HepG2 (cell line): ENCODE measurements at regions not wholly inside any gene's neighbourhood (a gene's known extent, or its start where the extent isn't known, plus 50 kb on each side); places are given as distances from the start of the nearest gene placed in this dataset.

Experiments
- ATAC-seq: fragments of 200-7000 bp; cut with Tn5 transposase; 3 replicates; pipeline ENCODE4 v1.9.1; 2020; ENCODE audit warnings: mild to moderate bottlenecking, moderate library complexity
- BruUV-seq: library from RNA; stranded (reverse); fragments of 400-500 nt; replicated peaks from 2 replicates; lab custom pipeline; 2021; lab: Mats Ljungman, UMichigan
- CTCF ChIA-PET: fragments of 300-600 bp; formaldehyde crosslinking; extraction: SDS; loops from one replicate; lab custom pipeline; 2021; ENCODE audit warnings: low total read pairs, inconsistent platforms, low intra/inter-chr PET ratio; lab: Yijun Ruan, JAX
- POLR2A ChIA-PET: fragments of 350-600 bp; sonication (Branson Sonifier 250); formaldehyde crosslinking; loops from one replicate; lab custom pipeline; 2020; ENCODE audit warnings: antibody characterized with exemption, inconsistent platforms; lab: Yijun Ruan, JAX
- DNase-seq: peaks from one replicate; pipeline ENCODE4 v3.0.0-alpha.2; 2015; ENCODE audit warnings: low spot score
- FAIRE-seq: peaks from 3 replicates; lab custom pipeline; 2011; peaks lifted over from hg19 to GRCh38; lab: Jason Lieb, UNC
- H2AFZ ChIP-seq: one replicate; pipeline ENCODE4 v1.6.1; 2011; ENCODE audit warnings: low read length, inconsistent platforms
- H3K27ac ChIP-seq: fragments of 300-600 bp; 3 replicates; pipeline ENCODE4 v1.8.0; 2011; ENCODE audit warnings: mixed run types, mild to moderate bottlenecking, mixed read lengths, low read length, inconsistent platforms; ENCODE audit not compliant: insufficient read depth; ENCODE audit errors: extremely low read length
- H3K27me3 ChIP-seq, 2 experiments: fragments of 200-600 bp in 1 of 2; 2 replicates in 1 of 2; 3 replicates in 1 of 2; pipeline versions ENCODE4 v1.6.0 to v1.8.0; 2011; ENCODE audit warnings: low read length in 2 of 2, mild to moderate bottlenecking in 2 of 2, moderate library complexity in 2 of 2, inconsistent platforms in 1 of 2; ENCODE audit not compliant: insufficient read depth in 2 of 2, control insufficient read depth in 1 of 2
- H3K36me3 ChIP-seq, 2 experiments: fragments of 200-600 bp in 1 of 2; replicated peaks in 1 of 2; 2 replicates in 1 of 2; 3 replicates in 1 of 2; pipeline versions ENCODE4 v1.5.1 to v1.8.0; 2011; ENCODE audit warnings: low read length in 2 of 2, inconsistent platforms in 1 of 2; ENCODE audit not compliant: insufficient read depth in 2 of 2, control insufficient read depth in 1 of 2
- H3K4me1 ChIP-seq: 2 replicates; pipeline ENCODE4 v1.5.1; 2012; ENCODE audit warnings: low read length, inconsistent platforms; ENCODE audit not compliant: insufficient read depth
- H3K4me2 ChIP-seq: 2 replicates; pipeline ENCODE4 v1.6.0; 2011; ENCODE audit warnings: low read depth, low read length, inconsistent platforms
- H3K4me3 ChIP-seq, 3 experiments: fragments of 200-600 bp in 1 of 3; sonication (generic), shearing (Covaris generic) in 1 of 3; replicated peaks in 1 of 3; 2 replicates each; pipeline ENCODE4 v1.5.1; 2011 to 2016; ENCODE audit warnings: low read length in 3 of 3, inconsistent platforms in 2 of 3, low read depth in 2 of 3, mild to moderate bottlenecking in 2 of 3, control low read depth in 1 of 3, mixed read lengths in 1 of 3; ENCODE audit not compliant: insufficient read depth in 1 of 3
- H3K79me2 ChIP-seq: one replicate; pipeline ENCODE4 v1.6.1; 2011; ENCODE audit warnings: low read length, inconsistent platforms; ENCODE audit not compliant: insufficient read depth
- H3K9ac ChIP-seq: 2 replicates; pipeline ENCODE4 v1.6.0; 2011; ENCODE audit warnings: mild to moderate bottlenecking, low read depth, low read length, inconsistent platforms; ENCODE audit not compliant: insufficient read depth
- H3K9me3 ChIP-seq: 2 replicates; pipeline ENCODE4 v1.5.1; 2012; ENCODE audit warnings: mild to moderate bottlenecking, low read length
- H4K20me1 ChIP-seq: 2 replicates; pipeline ENCODE4 v1.6.0; 2011; ENCODE audit warnings: inconsistent platforms, mild to moderate bottlenecking, low read length, moderate library complexity; ENCODE audit not compliant: insufficient read depth
- BCL3 ChIP-seq: sonication (generic); formaldehyde crosslinking; IDR thresholded peaks from 2 replicates; pipeline ENCODE4 v1.5.1; 2020; ENCODE audit warnings: mild to moderate bottlenecking, missing genetic modification reagents, moderate library complexity
- ERF ChIP-seq: IDR thresholded peaks from 2 replicates; pipeline ENCODE4 v1.6.1; 2018; ENCODE audit warnings: missing biosample characterization, missing genetic modification reagents
- GLI4 ChIP-seq: sonication (generic); formaldehyde crosslinking; IDR thresholded peaks from 2 replicates; pipeline ENCODE4 v1.5.1; 2020; ENCODE audit warnings: missing genetic modification reagents, mild to moderate bottlenecking, moderate library complexity, borderline replicate concordance
- PPARG ChIP-seq: conservative IDR thresholded peaks from 2 replicates; pipeline ENCODE4 v1.6.1; 2016; ENCODE audit warnings: missing biosample characterization, missing genetic modification reagents
- RAD51 ChIP-seq: fragments of 450-650 bp; IDR thresholded peaks from 2 replicates; pipeline ENCODE4 v1.6.1; 2016; ENCODE audit warnings: borderline replicate concordance
- SNRNP70 ChIP-seq: fragments of 200-400 bp; formaldehyde crosslinking; IDR thresholded peaks from 2 replicates; pipeline ENCODE4 v1.6.1; 2017; ENCODE audit warnings: mild to moderate bottlenecking, low read depth, low read length, moderate library complexity
- ZIK1 ChIP-seq: sonication (generic); formaldehyde crosslinking; IDR thresholded peaks from 2 replicates; pipeline ENCODE4 v1.5.0; 2020; ENCODE audit warnings: mild to moderate bottlenecking, low read depth, missing genetic modification reagents, borderline replicate concordance
- ZMYM3 ChIP-seq: sonication (generic); formaldehyde crosslinking; IDR thresholded peaks from 2 replicates; pipeline ENCODE4 v1.5.1; 2020; ENCODE audit warnings: mild to moderate bottlenecking, missing genetic modification reagents
- ZNF101 ChIP-seq: sonication (generic); formaldehyde crosslinking; IDR thresholded peaks from 2 replicates; pipeline ENCODE4 v1.4.0; 2020; ENCODE audit warnings: mild to moderate bottlenecking, low read depth, missing genetic modification reagents, borderline replicate concordance
- ZNF3 ChIP-seq: IDR thresholded peaks from 2 replicates; pipeline ENCODE4 v1.7.0; 2017; ENCODE audit warnings: inconsistent platforms
- ZNF512B ChIP-seq: sonication (generic); formaldehyde crosslinking; IDR thresholded peaks from 2 replicates; pipeline ENCODE4 v1.5.1; 2020; ENCODE audit warnings: missing genetic modification reagents, mild to moderate bottlenecking, borderline replicate concordance
- ZNF547 ChIP-seq: sonication (generic); formaldehyde crosslinking; IDR thresholded peaks from 2 replicates; pipeline ENCODE4 v1.5.1; 2020; ENCODE audit warnings: mild to moderate bottlenecking, missing genetic modification reagents
- ZNF773 ChIP-seq: sonication (generic); formaldehyde crosslinking; IDR thresholded peaks from 2 replicates; pipeline ENCODE4 v1.4.0; 2020; ENCODE audit warnings: missing genetic modification reagents, borderline replicate concordance
- WGBS: methylation state at CpG from one replicate; pipeline ENCODE4 v1.1.6; 2017; ENCODE audit warnings: low lambda C conversion rate; 5-methylcytosine and 5-hydroxymethylcytosine counted together
- in situ Hi-C: cut with HindIII; loops from 2 replicates; pipeline ENCODE4 v1.10.0; 2017; ENCODE audit warnings: low pct_unique_long_range_greater_than_20kb; ENCODE audit not compliant: extremely low pct_ligation_motif_present
- intact Hi-C: fragments of 100-400 bp; cut with micrococcal nuclease; formaldehyde crosslinking; loops from one replicate; pipeline ENCODE4 v1.10.0; 2022; ENCODE audit not compliant: unreplicated experiment
- TF ChIP-seq, protein P1 (sequence below): sonication (generic); formaldehyde crosslinking; IDR thresholded peaks from 2 replicates; pipeline ENCODE4 v1.5.1; 2020; ENCODE audit warnings: mild to moderate bottlenecking, moderate library complexity, missing genetic modification reagents

DNA sequence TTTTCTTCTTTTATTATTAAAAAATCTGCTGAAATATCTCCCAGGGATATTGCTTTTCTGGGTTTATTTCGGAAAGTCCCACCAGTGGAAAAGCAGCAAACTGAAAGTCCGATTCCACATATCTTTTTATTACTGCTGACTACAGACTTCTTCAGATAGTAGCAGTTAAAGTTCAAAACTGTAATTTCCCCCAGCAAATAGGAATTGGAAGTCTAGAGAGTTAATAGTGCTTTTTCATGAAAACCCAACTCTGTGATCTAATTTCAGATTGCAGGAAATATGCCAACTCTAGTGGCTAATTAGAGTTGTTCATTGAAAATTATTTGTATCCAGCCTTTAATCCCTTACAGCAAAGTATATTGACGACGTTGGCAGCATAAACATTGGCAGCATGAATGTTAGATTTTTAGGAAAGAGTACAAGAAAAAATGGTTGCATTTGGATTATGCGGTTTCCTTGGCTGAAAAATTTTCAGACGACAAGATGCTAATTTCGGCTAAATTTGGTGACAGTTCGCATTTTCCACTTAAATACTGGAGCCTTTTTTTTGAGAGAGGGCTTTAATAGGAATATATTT lies 472.9 kb upstream of the CBLB start:
- Histone ChIP-seq H3K27me3 (no peaks in the 10 kb centered on the region), H2AFZ (no peak overlapping the region), H3K79me2 (no peaks in the 10 kb centered on the region), H3K4me3 (no peak overlapping the region), H3K4me1 (no peaks in the 10 kb centered on the region), H3K36me3 (no peaks in the 10 kb centered on the region), H4K20me1 (no peaks in the 10 kb centered on the region), H3K4me2 (no peak overlapping the region), H3K9ac (no peak overlapping the region), H3K9me3 (no peaks in the 10 kb centered on the region), H3K27ac (no peak overlapping the region)
- intact Hi-C loops (no loop called here), in situ Hi-C loops (no loop called here)
- POLR2A ChIA-PET: no interaction called here
- DNase-seq: no peak
- 27% methylated on average over 8 of the region's 8 CpGs for WGBS
- BruUV-seq: no TSS peak
- CTCF ChIA-PET: no interaction called here
- no peak for ATAC-seq
- TF ChIP-seq PPARG (CRISPR knock-in tag): no peak
- FAIRE-seq: no peak

DNA sequence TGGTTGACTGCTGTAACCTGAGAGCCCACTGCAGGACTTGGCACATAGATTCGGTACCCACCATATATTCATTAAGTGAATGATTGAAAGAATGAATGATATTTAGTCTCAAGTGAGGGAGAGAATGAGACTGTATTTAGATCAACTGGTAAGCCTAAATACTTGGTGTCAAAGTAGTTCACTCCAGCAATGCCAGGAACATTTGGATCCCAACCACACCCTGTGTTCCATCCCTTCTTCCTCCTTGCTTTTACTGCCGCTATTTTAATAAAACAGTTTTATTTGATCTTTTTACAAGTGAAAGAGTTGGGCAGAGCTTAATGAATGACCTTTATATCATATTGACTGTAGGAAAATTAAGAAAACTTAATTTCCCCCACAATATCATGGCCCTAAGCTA lies 473.6 kb upstream of the CBLB start:
- Histone ChIP-seq H3K4me1 (no peaks in the 10 kb centered on the region), H3K79me2 (no peaks in the 10 kb centered on the region), H2AFZ (no peak overlapping the region), H3K9me3 (no peaks in the 10 kb centered on the region), H3K36me3 (no peaks in the 10 kb centered on the region), H3K4me3 (no peak overlapping the region), H3K27ac (no peak overlapping the region), H3K9ac (no peak overlapping the region), H4K20me1 (no peaks in the 10 kb centered on the region), H3K27me3 (no peaks in the 10 kb centered on the region), H3K4me2 (no peak overlapping the region)
- in situ Hi-C loops: no loop called here
- no TSS peak for BruUV-seq
- no peak for DNase-seq
- no peak for ATAC-seq
- ChIA-PET CTCF (no interaction called here), POLR2A (no interaction called here)
- FAIRE-seq: no peak
- WGBS: 13% methylated on average over 2 of the region's 2 CpGs
- intact Hi-C loops: no loop called here
- TF ChIP-seq, protein P1, sequence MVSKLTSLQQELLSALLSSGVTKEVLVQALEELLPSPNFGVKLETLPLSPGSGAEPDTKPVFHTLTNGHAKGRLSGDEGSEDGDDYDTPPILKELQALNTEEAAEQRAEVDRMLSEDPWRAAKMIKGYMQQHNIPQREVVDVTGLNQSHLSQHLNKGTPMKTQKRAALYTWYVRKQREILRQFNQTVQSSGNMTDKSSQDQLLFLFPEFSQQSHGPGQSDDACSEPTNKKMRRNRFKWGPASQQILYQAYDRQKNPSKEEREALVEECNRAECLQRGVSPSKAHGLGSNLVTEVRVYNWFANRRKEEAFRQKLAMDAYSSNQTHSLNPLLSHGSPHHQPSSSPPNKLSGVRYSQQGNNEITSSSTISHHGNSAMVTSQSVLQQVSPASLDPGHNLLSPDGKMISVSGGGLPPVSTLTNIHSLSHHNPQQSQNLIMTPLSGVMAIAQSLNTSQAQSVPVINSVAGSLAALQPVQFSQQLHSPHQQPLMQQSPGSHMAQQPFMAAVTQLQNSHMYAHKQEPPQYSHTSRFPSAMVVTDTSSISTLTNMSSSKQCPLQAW (CRISPR knock-in tag): no peak
- TF ChIP-seq ERF (CRISPR knock-in tag) (no peak), GLI4 (no peak), ZIK1 (CRISPR knock-in tag) (no peak), ZNF547 (CRISPR knock-in tag) (no peak), ZNF101 (no peak), BCL3 (CRISPR knock-in tag) (no peak), ZNF773 (CRISPR knock-in tag) (no peak), RAD51 (no peak), SNRNP70 (no peak), ZMYM3 (no peak), ZNF512B (no peak), ZNF3 (no peak)
